GM19035 (cell line): ENCODE measurements at regions not wholly inside any gene's neighbourhood (a gene's known extent, or its start where the extent isn't known, plus 50 kb on each side); places are given as distances from the start of the nearest gene placed in this dataset.
"Not testable (repeated sequence)": the region's sequence is repeated elsewhere in the genome, so short reads cannot be mapped to it uniquely, and the experiment has no call there.

ENCODE experiments used
- ATAC-seq: cut with Tn5 transposase; IDR thresholded peaks from one replicate; pipeline ENCODE4 v1.9.1; 2021; ENCODE audit not compliant: unreplicated experiment

DNA sequence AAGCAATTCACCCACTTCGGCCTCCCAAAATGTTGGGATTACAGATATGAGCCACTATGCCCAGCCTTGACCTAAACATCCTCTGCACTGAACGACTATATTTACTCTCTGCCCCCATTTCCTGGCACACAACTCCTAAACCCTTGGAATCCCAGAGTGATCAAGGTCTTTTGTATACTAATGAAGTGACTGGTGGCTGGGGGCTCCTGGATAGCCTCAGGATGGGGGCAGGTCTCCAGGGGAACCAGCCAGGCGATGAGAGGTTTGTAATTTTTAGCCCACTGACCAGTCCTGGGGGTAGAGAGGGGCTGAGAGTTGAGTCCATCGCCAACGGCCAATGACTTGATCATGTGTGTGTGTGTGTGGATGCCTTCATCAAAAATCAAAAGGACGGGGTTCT is 71.1 kb downstream of the FAM50B start:
- ATAC-seq = no peak

DNA sequence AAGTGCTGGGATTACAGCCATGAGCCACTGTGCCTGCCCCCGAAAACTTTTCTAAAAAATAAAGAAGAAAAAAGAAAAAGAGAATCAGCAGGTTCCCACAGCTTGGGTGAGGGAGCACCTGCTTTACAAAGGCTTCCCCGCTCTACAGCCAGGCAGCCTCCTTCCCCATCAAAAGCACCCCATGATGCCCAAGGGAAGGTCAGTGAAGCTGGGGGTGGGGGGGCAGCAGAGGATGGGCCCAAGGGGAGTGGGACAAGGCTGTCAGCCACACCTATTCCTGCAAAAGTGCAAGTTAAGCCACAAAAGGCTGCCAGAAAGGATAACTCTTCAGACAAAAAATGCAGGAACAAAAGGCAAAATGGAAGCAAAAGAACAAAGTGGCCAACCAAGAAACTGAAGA is 72.5 kb downstream of the FAM50B start:
- ATAC-seq = no peak

DNA sequence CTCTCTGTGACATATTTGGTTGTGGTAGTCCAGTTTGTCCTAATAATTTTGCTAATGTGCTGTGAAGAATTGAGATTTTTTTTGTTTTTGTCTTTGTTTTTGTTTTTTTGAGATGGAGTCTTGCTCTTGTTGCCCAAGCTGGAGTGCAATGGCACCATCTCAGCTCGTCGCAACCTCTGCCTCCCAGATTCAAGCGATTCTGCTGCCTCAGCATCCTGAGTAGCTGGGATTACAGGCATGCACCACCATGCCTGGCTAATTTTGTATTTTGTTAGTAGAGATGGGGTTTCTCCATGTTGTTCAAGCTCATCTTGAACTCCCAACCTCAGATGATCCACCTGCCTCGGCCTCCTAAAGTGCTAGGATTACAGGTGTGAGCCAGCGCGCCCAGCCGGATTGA is 73.4 kb downstream of the FAM50B start:
- ATAC-seq = not testable (repeated sequence)

DNA sequence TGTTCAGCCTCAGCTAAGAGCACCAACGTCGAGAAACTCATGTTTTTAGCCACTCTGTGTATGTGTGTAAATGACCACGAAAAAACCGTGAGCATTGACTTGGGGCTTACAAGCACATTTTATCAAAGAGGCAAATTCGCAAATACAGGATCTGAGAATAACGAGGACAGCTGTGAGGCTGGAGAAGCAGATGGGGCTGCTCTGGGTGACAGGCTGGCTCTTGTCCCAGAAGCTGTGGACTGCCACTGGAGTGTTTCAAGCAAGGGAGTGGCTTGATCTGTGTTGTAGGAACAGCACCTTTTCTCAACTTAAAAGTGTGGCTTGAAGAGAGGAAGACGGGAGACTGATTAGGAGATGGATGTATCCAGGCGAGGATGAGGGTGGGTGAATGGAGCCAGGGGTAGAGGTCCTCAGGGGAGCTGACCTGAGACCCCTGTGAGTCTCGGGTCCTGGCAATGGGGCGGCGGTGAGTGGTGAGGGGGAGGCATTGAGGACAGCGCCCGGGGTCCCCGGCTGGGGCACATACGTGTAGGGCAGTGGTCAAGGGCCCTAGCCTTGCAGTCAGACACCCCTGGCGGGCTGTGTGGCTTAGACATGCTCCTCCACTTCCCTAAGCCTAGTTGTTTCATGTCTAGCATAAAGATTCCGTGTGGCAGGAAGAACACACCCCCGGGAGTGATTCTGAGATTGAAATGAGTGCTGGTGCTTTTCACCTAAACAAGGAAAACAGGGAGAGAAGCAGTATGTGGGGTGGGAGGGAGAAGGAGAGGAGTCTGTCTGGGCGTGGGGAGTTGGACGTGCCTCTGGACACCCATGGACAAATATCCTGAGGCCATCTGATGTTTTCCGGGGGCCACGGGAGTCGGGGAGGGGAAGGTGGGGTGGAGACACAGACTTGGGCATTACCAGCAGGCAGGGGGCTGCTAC is 76.3 kb downstream of the FAM50B start:
- ATAC-seq = not testable (repeated sequence)

DNA sequence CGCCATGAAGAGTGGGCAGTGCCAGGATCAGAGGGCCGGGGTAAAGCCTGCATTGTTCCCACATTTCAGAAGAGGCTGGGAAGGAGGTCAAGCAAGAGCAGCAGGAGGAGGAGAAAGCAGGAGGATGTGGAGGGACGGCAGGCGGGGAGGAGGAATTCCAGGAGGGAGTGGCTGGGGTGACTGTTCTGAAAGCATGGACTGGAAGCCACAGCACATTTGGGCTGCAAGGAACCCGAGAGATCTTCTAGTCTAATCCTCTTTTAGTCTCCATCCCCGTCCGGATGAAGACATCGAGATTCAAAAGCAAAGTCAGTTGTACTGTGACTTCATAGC is 76.9 kb downstream of the FAM50B start:
- ATAC-seq = no peak

DNA sequence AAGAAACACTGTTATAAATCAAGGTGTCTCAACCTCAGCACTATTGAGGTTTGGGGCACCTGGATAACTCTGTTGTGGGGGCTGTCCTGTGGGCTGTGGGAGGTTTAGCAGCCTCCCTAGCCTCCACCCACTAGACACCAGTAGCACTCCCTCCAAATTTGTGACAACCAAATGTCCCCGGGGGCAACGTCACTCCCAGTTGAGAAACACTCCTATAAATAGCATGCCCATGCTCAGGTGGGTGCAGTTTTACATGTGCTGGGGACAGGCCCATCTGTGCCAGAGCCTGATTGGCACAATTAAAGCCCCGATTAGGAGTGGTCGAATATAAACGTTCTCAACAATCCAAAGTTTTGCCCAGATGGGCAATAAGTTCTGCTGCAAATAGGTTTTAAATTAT is 78.9 kb downstream of the FAM50B start:
- no peak for ATAC-seq

DNA sequence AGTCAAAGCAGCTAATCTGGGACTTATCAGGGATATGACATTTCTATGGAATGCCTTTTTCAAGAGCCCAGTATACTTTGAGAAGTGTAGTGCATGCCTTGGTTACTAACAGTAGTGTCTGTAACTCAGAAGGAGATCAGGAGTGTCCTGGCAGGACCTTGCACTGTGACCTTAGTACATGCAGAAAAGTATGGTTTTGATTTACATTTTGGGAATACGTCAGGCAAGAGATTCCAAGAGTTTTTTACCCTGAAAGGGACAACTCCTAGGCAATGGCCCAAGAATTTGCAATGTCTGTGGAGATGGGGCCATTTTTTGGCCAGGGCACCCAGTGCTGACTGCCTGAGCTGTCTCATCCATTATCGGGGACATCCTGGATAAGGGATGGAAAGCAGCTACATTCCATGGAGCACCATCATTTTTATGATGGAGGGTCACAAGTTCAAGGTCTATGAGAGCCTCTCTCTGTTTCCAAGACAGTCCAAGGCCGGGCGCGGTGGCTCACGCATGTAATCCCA is 80.2 kb downstream of the FAM50B start:
- no peak for ATAC-seq

DNA sequence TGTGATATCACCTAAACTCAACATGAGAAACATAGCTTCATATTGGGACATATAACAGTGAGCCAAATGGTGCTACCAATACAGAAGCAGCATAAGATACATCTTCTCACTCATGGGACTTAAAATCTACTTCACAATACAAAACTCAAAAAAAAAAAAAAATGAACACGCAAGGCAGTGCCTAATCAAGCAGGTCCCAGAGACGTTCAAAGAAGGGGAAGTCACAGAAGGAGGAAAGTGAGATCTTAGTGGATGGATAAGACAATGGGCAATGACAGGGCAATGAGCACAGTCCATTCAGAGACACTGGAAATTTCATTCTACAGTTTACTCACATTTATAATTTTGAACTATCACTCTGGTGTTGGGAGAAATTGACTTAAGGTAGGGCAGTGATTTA is 88.3 kb downstream of the FAM50B start:
- no peak for ATAC-seq

DNA sequence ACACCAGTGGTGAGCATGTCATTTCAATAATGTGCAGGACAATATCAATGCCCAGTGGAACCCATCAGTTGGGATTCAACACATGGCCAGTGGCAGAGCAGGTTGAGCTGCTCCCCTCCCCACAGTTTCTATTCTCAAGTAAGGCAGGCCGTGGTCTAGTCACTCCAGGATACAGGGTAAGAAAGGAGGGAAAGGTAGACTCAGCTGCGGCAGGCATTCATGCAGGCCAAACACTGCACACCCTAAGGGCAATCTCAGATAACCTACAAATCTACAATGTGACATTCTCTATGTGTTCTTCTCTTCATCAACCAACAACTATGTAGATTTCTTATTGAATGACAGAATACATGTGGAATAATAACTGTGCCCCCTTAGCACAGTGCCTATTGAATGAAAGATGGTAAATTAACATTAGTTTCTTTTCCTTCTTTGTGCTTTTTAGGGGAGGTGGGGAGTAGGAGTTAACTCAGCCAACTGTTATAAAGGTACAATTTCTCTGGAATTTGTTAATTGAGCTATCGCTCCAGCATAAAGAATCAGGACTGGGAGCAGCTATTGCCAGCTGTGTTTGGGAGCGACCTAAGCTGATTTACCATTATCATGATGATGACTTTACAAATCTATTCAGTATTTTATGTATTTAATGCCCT is 89.7 kb downstream of the FAM50B start:
- ATAC-seq = no peak

DNA sequence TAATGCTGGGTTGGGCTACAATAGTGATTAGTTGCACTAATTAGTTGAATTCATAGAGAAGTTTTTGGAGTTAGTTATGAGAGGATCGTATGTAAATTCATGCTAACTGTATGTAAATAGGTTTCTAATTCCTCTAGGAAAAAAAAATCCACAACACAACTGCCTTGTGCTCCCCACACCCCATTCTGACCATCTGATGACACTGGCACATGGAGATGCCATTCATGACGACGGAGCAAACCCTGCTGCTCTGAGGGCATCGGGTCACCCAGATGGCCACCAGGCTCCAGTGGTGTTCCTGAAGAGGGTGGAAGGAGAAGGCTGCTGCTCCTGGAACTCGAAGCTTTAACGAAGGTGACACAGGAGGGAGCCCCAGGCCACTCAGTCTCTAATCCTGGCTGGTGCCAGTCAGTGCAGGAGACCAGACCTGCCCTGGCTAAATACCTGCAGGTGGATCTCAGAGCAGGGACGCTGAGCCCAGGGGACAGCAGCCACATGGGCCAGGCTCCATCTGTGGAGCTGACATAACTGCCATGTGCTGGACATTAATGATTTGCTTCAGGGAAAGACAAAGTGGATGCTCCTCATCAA is 90.3 kb downstream of the FAM50B start:
- ATAC-seq = no peak

DNA sequence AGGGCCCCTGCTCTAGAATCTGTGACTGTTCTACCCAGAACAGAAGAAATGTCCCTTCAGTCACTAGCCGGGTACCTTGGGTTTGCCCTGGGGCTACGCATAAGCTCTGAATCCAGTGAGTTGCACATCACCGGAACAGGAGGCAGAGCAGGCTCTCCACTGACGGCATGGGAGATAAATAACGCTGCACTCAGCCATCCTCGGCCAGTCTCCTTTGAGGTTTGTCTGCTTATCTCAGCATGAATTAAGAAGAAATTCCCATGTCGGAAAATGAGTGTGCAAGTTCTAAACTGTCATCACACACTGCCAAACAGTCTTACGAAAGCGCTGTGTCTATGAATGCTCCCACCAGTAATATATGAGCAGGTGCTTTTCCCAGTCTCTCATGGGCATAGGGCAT is 90.8 kb downstream of the FAM50B start:
- ATAC-seq = no peak

DNA sequence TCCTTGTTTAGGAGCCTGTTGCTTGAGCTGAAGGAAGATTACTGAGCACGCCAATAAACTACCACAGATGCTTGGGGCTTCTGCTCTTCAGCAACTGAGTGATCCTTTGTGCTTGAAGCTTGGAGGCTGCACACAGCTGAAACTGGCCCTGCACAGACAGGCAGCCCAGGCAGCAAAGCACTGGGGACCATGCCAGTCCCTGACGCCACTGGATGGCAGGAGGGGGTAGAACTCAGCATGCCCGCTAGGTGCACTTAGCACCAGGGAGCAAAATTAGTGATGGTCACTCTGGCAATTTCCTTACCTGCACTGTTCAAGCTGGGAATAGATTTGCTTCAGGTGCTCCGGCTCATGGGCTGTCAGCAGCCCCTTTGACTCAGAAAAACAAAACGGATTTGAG is 91.5 kb downstream of the FAM50B start:
- ATAC-seq = no peak

DNA sequence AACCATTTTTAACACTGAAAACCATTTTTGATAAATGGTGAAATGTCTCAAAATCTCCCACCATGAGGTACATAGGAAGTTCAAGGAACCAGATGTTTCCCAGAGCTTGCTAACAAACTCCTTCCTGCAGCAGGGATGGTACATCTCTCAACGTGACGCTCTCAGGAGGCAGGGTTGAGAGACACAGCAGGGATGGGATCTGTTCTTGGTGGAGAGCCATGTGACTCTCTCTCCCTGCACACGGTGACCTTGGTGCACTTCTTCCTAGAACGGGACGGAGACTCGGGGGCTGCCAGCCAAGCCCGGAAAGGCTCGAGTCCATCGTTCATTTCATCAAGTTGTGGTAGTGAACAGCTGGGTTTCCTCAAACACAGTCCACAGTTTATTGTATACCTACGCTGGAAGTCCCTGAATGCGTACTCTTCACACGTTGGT is 94.2 kb downstream of the FAM50B start:
- no peak for ATAC-seq

DNA sequence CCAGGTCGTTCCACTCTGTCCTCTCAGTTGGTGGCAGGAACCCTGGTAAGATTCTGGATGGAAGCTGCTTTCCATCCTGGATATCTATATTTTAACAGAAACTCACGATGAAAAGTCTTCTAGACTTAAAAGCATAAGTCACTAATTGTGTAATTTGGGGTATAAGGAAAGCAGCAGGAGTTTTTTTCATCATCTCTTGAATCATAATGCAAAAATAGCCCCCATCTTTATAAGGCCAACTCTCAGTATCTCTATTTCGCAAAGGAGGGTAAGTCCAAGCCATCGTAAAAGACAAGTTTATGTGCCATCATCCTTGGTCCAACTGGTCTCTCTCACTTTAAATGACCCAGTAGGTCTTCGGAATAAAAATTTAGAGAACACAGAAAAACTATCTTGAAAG is 95.1 kb downstream of the FAM50B start:
- no peak for ATAC-seq

DNA sequence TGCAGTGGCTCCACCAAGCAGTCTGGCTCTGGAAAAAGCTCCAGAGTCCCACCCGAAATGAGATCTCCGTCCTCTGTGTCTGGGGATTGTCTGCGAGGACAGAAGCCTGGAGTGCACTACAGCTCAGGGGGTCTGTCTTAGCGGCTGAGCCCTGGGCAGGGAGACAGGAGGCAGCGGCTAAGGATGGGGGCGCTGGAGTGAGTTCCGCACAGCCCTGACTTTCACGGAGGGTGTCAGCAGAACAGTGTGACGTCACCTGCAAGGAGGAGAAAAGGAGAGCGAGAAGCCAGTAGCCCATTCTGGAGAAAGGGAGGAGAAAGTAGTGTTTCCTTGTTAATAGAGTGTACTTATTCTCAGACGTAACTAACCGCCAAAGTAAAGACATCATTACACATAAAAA is 97.6 kb downstream of the FAM50B start:
- ATAC-seq = no peak

DNA sequence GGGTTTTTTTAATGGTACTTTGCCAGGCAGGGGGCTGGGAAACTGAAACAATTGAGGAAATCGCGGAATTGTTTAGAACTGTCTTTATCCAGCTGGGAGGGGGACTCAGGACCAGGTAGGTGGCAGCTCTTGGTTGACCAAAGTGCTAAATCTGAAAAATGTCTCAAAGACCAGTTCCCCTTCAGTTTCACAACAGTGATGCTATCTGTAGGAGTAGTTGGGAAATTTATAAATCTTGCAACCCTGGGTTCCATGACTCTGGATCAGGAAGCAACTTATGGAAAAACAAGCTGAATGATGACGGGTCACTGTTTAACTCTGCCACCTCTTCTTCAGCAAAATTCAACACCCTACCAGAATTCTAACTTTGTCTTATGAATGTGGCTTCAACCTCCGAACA is 99.7 kb downstream of the FAM50B start:
- no peak for ATAC-seq

DNA sequence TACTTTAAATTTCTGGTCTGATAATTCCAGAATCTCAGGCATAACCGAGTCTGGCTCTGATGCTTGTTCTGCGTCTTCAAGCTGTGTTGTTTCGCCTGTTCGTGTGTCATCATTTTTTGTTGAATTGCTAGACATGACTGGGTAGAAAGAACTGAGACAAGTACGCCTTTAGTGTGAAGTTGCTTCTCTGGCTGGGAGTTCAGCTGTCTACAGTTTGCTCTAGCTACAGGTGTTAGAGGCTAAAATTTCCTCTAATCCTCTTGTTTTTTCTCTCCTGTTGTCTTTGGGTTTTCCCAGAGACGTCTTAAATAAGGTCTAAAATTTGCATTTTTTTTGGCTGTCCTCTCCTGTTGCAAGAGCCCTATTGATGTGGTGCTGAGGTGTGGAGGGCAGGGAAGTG is 100.3 kb downstream of the FAM50B start:
- ATAC-seq = no peak

DNA sequence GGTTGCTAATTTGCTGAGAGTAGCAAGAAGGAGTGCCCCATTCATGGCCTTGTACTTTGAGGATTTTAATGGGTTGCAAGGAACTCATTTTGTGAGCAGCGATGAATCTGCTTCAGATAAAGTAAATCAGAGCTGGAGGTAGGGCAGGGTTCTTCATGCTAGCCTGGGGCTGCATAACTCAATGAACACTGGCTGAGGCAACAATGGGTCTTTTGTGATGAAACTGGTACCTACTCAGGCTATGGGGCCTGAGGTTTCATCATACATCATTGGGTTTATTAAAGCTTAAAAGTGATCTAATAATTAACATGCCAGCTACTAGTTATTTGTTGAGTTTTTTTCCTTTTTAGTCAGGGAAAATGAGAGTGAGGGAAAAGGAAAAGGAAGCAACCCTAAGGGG is 106.9 kb downstream of the FAM50B start:
- no peak for ATAC-seq

DNA sequence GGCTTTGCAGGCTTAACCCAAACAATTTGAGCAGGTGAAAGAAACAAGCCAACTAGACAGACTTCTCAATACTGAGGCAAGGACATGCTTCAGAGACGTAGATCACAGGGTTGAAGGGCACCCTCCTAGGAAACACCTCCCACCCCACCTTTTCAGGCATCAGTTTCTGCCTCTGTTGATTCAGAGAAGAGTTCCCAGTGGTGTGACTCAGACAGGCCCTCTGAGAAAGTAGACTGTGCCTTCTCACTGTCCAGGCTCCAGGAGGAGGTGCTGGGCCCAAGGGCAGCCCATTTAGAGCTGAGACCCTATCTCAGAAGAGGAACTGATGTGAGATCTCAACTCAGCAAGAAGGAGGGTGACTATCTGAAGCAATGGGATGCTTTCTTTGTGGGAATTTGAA is 108.1 kb downstream of the FAM50B start:
- ATAC-seq = no peak

DNA sequence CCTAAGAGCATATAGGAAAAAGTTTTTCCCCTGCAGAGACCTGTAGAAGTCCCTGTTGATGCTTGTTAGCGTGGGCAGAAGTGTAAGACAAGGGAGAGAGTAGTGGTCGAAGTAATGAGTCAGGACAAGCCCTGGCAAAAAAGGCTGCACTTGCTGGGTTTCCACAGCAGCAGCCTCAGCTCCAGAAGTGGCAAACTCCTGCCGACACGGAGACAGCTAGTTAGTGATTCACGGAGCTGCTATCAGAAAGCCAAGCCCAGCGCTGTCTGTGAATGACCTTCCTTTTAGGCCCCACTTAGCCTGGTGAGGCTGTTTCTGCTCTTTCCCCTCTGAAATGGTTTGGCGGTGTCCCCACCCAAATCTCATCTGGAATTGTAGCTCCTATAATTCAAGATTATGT is 109.1 kb downstream of the FAM50B start:
- ATAC-seq = no peak

DNA sequence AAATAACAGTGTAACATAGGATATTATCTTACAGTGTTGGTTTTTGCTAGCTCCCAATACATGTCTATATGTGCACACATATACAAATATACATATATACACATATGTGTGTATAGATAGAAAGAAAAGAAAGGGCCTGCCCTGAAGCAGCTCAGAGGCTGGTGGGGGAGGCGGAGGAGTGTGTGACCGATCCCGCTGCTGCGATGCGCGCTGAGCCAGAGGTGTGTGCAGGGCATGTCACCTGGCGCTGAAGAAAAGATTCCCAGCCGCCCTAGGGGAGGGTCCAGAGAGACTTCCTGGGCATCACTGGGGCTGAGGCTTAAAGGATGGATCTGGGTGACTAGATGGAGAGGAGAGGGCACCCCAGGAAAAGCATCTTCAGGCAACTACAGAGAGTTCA is 110.2 kb downstream of the FAM50B start:
- ATAC-seq = no peak

DNA sequence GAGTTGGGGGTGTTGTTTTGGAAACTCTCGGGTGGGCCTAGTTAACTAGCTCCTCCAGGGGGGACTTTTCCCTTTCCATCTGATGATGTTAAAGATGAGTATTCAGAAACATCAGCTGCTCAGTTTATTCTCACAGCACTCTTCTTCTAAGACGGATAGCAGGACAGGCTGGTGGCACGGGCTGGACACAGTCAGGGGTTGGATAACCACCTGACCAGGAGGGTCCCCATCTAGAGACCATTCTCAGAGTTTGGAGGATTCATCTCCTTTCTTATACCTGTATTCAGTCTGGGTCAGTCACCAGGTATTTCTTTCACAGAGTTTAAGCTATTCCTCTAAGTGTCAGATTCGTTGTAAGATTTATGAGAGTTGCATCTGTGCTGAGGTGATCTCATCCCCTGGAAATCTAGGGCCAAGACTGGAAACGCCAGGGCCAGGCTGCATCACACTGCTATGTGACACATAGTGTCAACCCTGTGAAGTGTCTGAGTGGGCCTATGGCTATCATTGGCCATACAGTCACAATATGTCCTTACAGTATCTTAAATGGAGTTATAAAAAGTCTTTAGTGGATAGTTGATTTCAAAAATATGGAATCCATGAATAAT is 111.7 kb downstream of the FAM50B start:
- ATAC-seq = no peak
